DOHH2 (cell line): ENCODE measurements at regions not wholly inside any gene's neighbourhood (a gene's known extent, or its start where the extent isn't known, plus 50 kb on each side); places are given as distances from the start of the nearest gene placed in this dataset.

Experiments
- EZH2phosphoT487 ChIP-seq: fragments of 200-600 bp; sonication (generic); IDR thresholded peaks from 2 replicates; pipeline ENCODE4 v1.6.1; 2017; ENCODE audit warnings: borderline replicate concordance, mild to moderate bottlenecking, antibody characterized with exemption, low read length, moderate library complexity, mixed read lengths
- TF ChIP-seq, protein P1 (sequence below): fragments of 200-600 bp; sonication (generic); IDR thresholded peaks from one replicate; pipeline ENCODE4 v1.5.1; 2014; ENCODE audit warnings: antibody characterized with exemption, mild to moderate bottlenecking, low read depth, low read length; ENCODE audit not compliant: poor library complexity, severe bottlenecking

DNA sequence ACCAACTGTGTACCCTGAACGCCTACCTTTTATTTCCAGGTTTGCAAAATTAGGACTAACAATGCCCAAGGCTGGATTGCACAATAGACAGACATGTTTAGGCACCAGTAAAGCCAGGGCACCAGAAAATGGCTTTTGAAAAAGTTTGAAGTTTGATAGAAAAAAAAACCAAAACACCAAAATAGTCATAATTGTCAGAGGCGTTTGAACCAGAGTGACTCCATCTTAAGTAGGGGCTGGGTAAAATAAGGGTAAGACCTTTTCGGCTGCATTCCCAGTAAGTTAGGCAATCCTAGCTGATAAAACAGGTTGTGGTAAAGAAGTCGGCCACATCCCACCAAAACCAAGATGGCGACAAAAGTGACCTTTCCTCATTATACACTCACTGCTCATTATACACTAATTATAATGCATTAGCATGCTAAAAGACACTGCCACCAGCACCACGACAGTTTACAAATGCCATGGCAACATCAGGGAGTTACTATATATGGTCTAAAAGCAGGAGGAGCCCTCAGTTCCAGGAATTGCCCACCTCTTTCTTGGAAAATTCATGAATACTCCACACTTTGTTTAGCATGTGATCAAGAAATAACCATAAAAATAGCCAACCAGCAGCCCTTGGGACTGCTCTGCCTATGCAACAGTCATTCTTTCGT lies 71.2 kb upstream of the EPCAM start:
- TF ChIP-seq, protein P1, sequence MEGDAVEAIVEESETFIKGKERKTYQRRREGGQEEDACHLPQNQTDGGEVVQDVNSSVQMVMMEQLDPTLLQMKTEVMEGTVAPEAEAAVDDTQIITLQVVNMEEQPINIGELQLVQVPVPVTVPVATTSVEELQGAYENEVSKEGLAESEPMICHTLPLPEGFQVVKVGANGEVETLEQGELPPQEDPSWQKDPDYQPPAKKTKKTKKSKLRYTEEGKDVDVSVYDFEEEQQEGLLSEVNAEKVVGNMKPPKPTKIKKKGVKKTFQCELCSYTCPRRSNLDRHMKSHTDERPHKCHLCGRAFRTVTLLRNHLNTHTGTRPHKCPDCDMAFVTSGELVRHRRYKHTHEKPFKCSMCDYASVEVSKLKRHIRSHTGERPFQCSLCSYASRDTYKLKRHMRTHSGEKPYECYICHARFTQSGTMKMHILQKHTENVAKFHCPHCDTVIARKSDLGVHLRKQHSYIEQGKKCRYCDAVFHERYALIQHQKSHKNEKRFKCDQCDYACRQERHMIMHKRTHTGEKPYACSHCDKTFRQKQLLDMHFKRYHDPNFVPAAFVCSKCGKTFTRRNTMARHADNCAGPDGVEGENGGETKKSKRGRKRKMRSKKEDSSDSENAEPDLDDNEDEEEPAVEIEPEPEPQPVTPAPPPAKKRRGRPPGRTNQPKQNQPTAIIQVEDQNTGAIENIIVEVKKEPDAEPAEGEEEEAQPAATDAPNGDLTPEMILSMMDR: no peak
- no peak for TF ChIP-seq EZH2phosphoT487
